Activated CD4-positive, alpha-beta T cell treated with anti-CD3 and anti-CD28 coated beads, Interleukin-2, amount 10 ng/mL, durations not matched to agents 7 days and 5 days (primary cell): ENCODE measurements at regions not wholly inside any gene's neighbourhood (a gene's known extent, or its start where the extent isn't known, plus 50 kb on each side); places are given as distances from the start of the nearest gene placed in this dataset.
"Not testable (repeated sequence)": the region's sequence is repeated elsewhere in the genome, so short reads cannot be mapped to it uniquely, and the experiment has no call there.

Experiments used
- CTCF ChIA-PET: fragments of 350-600 bp; sonication (Branson Sonifier 250); formaldehyde crosslinking; loops from one replicate; lab custom pipeline; 2021; ENCODE audit warnings: antibody characterized with exemption; lab: Charles Lee
- POLR2A ChIA-PET: fragments of 350-600 bp; sonication (Branson Sonifier 250); formaldehyde crosslinking; loops from one replicate; lab custom pipeline; 2021; ENCODE audit warnings: antibody characterized with exemption; lab: Charles Lee
- DNase-seq: peaks from one replicate; pipeline ENCODE4 v3.0.0-alpha.2; 2020
- H3K27ac Mint-ChIP-seq: one replicate; pipeline ENCODE4 v1.8.0; 2021; ENCODE audit warnings: mild to moderate bottlenecking, moderate library complexity, mixed read lengths
- H3K27me3 Mint-ChIP-seq: one replicate; pipeline ENCODE4 v1.8.0; 2021; ENCODE audit warnings: mixed read lengths
- H3K36me3 Mint-ChIP-seq: one replicate; pipeline ENCODE4 v1.8.0; 2021; ENCODE audit warnings: low read depth, mixed read lengths
- H3K4me1 Mint-ChIP-seq: one replicate; pipeline ENCODE4 v1.8.0; 2021; ENCODE audit warnings: mixed read lengths
- H3K4me3 Mint-ChIP-seq: one replicate; pipeline ENCODE4 v1.8.0; 2021; ENCODE audit warnings: mild to moderate bottlenecking, moderate library complexity, mixed read lengths
- H3K9me3 Mint-ChIP-seq: one replicate; pipeline ENCODE4 v1.8.0; 2021; ENCODE audit warnings: mixed read lengths

DNA sequence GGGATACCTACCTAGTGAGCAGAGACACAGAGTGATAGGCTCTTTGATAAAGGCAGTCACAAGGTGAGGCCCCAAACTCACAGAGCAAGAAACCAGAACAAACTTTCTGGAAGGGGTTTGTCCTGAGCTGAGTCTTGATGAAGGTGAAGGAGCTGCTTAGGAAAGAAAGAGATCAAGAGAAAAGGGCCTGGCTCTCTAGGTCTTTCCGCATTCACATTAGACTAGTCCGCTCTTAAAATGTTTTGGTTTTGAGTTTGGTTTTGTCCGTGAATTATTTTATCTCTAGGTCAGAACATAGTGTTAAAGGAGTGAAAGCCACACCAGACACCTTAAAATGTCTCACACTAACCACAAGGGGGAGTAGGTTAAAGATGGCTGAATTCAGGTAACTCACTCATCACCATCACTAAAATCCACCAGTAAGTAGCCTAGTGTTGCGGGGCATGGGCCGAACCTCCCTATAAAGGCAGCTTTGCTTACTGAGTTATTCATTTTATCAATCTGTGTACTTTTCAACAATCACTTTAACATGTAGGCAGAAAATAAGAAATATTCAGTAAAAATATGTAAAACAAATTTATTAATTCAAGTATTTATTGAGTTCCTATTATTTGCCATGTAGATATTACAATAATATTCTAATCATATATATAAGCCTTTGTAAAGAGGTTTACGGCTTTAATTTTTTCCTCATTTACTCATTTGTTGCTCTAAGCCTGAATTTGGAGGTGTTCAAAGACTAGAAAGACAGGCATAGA lies 121.5 kb upstream of the TSC22D2 start:
- no peaks in the 10 kb centered on the region for H3K9me3 Mint-ChIP-seq
- peak; percentile 9 for DNase-seq

DNA sequence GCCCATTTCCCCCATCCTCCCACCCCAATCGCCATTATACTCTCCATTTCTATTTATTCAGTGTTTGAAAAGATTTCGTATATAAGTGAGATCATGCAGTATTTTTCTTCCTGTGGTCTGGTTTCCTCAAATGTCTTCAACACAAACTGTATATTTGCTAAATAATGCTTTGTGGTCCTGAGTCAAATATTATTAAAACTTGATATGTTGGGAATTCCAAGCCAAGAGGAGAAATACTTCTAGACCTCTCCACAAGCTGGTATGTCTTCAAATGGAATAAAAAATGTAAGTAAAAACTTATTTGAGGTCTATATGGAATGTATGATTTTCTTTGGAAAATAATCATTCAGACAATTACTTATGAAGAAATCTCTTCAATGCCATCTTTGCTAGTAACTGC lies 122.5 kb upstream of the TSC22D2 start:
- H3K4me3 Mint-ChIP-seq: no peak overlapping the region
- DNase-seq: no peak
- peaks cover 51% of the 10 kb centered on the region for H3K27me3 Mint-ChIP-seq
- CTCF ChIA-PET: no interaction called here
- H3K36me3 Mint-ChIP-seq: no peaks in the 10 kb centered on the region
- no peaks in the 10 kb centered on the region for H3K4me1 Mint-ChIP-seq
- H3K9me3 Mint-ChIP-seq: no peaks in the 10 kb centered on the region
- POLR2A ChIA-PET: no interaction called here
- no peak overlapping the region for H3K27ac Mint-ChIP-seq

More for the DNA sequence above, 121.5 kb upstream of the TSC22D2 start:
- Mint-ChIP-seq H3K4me1 (no peaks in the 10 kb centered on the region), H3K27me3 (peaks cover 51% of the 10 kb centered on the region), H3K4me3 (no peak overlapping the region), H3K27ac (no peak overlapping the region), H3K36me3 (no peaks in the 10 kb centered on the region)
- CTCF ChIA-PET: interaction anchor here (1.0 to 1.3 kb wide), 2 partner anchors 10 to 11 kb away, joined by 3 read pairs; no protein-coding TSS in a partner anchor
- POLR2A ChIA-PET: no interaction called here

DNA sequence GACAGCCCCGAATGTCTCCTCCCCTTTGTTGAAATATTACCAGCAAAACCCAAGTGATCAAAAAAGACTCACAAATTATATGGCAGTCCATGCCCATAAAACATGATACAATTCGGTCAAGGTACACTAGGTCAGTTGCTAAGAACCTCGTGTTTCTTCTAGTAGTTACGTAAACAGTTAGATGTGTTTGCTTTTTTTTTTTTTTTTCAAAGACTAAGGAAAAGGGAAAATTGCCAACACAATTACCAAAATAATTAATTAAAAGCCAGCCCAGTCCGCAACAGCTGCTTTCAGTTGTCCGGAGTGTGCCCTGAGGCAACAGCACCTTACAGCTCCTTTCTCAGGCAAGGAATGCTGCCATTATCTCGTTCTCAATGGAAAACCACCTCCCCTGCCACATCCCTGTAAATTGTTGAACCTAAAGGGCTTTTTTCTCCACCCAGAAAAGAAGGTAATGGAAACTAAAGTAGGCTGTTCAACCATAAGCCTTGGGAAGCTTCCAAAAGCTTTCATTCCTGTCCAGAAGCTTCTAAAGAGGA lies 129.2 kb upstream of the TSC22D2 start:
- H3K9me3 Mint-ChIP-seq: no peaks in the 10 kb centered on the region
- no peak overlapping the region for H3K4me3 Mint-ChIP-seq
- H3K36me3 Mint-ChIP-seq: no peaks in the 10 kb centered on the region
- POLR2A ChIA-PET: no interaction called here
- no peak overlapping the region for H3K27ac Mint-ChIP-seq
- DNase-seq: no peak
- H3K4me1 Mint-ChIP-seq: no peaks in the 10 kb centered on the region
- CTCF ChIA-PET: no interaction called here
- peaks cover 35% of the 10 kb centered on the region for H3K27me3 Mint-ChIP-seq

DNA sequence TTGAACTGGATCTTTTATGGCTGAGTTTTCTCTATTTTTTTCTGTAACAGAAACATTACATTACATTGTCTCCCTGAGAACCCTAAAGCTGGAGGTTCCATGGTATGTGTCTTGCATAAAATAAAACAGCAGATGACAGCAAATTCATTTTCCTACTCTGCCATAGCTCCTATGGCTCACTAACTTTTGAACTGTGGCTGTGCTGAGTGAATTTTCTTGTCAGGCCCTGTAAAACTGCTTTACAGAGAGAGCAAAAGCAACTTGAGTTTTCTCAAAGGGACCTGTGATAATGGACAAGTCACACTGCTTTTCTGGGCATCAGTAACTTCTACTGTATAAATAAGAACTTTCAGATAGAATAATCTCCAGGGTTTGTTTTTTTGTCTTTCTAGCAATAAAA lies 129.9 kb upstream of the TSC22D2 start:
- POLR2A ChIA-PET: no interaction called here
- Mint-ChIP-seq H3K36me3 (no peaks in the 10 kb centered on the region), H3K4me3 (no peak overlapping the region), H3K4me1 (no peaks in the 10 kb centered on the region), H3K27me3 (peaks cover 30% of the 10 kb centered on the region), H3K27ac (no peak overlapping the region), H3K9me3 (no peaks in the 10 kb centered on the region)
- CTCF ChIA-PET: no interaction called here
- DNase-seq: no peak

DNA sequence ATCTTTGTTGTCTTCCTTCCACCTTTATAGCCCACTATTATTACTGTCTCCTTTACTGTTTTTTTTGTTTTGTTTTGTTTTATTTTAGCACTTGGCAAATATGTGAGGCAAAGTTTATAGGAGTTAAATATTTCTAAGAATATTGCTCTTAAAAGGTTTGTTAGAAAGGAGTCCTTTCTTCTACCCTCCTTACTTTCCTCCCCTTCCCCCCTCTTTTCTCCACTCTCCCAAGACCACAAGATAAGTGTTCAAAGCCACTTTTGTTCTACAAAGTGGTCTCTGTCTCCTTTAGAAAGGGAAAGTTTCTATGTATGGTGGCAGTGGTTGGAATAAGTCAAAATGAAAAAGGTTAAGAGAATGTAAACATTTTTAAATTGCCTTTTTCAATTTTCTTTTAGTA lies 130.7 kb upstream of the TSC22D2 start:
- no peaks in the 10 kb centered on the region for H3K9me3 Mint-ChIP-seq
- CTCF ChIA-PET: no interaction called here
- no peak overlapping the region for H3K27ac Mint-ChIP-seq
- no peak overlapping the region for H3K4me3 Mint-ChIP-seq
- H3K4me1 Mint-ChIP-seq: no peaks in the 10 kb centered on the region
- no peaks in the 10 kb centered on the region for H3K36me3 Mint-ChIP-seq
- POLR2A ChIA-PET: no interaction called here
- DNase-seq: no peak
- H3K27me3 Mint-ChIP-seq: peaks cover 23% of the 10 kb centered on the region

DNA sequence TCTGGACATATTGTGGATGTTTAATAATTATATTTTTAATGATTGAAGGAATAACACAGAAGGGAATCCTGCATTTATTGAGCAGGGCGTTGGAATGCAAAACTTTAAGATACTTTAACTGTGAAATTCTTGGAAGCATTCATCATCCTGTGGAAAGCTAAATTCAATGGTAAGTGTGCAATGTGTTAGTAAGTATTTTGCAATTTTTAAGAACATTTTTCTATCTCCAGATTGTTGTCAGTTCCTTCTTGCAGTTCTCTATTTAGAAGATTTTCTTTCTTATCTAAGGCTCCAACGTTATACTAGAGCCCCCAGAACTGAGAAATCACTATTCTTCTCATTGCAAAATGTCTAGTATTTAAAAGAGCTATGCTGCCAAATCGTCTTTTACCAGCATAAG lies 132.2 kb upstream of the TSC22D2 start:
- no peaks in the 10 kb centered on the region for H3K9me3 Mint-ChIP-seq
- ChIA-PET POLR2A (no interaction called here), CTCF (interaction anchor here (1.3 kb wide), 1 partner anchor 11 kb away, joined by 3 read pairs; no protein-coding TSS in a partner anchor)
- no peaks in the 10 kb centered on the region for H3K36me3 Mint-ChIP-seq
- no peak overlapping the region for H3K4me3 Mint-ChIP-seq
- no peak for DNase-seq
- no peak overlapping the region for H3K27ac Mint-ChIP-seq
- H3K4me1 Mint-ChIP-seq: no peaks in the 10 kb centered on the region
- H3K27me3 Mint-ChIP-seq: peaks cover 16% of the 10 kb centered on the region

DNA sequence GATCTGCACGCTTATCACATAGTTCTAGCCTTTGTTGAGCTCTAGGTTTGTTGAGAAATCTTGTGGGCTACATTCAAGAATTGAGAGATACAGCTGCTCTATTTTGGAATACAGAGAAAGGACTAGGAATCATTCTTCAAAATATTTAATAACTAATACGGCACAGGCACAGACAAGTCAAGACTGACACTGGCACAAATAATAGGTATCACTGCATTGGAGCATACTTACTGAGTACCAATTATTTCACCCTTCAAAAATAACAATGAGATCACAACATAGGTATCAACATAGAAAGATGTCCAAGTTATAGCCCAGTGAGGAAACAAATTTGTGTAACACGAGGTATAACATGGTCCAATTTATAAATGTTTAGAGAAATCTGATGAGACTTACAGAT lies 133.7 kb upstream of the TSC22D2 start:
- POLR2A ChIA-PET: no interaction called here
- no peaks in the 10 kb centered on the region for H3K36me3 Mint-ChIP-seq

DNA sequence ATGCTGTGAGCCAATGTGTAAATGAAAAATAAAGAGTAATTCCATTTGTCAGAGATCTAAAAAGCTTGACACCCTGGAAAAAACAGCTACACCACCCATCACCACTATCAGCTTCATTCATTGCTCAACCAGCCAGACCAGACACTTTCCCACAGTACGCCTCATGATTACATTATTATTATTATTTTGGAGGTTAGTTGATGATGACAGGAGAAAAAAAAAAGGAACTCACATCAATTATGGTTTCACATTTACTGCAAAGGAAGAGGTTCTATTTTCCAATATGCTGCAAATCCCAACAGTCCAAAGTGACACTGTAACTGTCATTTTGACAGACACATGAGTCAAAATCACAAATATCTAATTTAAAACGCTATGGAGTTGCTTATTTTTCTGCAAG lies 134.7 kb upstream of the TSC22D2 start:
- Mint-ChIP-seq H3K27ac (no peak overlapping the region), H3K9me3 (no peaks in the 10 kb centered on the region), H3K4me3 (no peak overlapping the region), H3K36me3 (no peaks in the 10 kb centered on the region), H3K27me3 (peaks cover 15% of the 10 kb centered on the region), H3K4me1 (no peaks in the 10 kb centered on the region)
- CTCF ChIA-PET: no interaction called here
- no peak for DNase-seq
- POLR2A ChIA-PET: no interaction called here

More for the DNA sequence above, 133.7 kb upstream of the TSC22D2 start:
- CTCF ChIA-PET: no interaction called here
- DNase-seq: no peak
- H3K27ac Mint-ChIP-seq: no peak overlapping the region
- H3K27me3 Mint-ChIP-seq: peaks cover 15% of the 10 kb centered on the region
- no peaks in the 10 kb centered on the region for H3K4me1 Mint-ChIP-seq
- no peaks in the 10 kb centered on the region for H3K9me3 Mint-ChIP-seq
- H3K4me3 Mint-ChIP-seq: no peak overlapping the region

DNA sequence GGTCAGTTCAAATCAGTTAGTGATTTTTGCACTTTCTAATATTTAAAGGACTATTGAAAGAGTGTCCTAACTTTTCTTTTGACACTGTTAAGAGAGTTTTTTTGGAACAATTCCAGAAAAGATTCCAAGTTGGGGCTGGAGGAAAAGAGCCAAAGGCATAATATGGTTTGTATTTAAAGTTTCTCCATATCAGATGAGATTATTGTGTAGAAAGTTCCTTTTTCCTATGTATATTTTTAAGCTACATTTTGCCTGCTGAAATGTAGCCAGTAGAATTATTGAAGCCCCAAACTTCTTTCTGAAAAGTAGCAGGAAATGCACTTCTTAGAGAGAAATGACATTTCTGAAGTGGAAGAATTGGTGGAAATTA lies 136.5 kb upstream of the TSC22D2 start:
- CTCF ChIA-PET: no interaction called here
- no peaks in the 10 kb centered on the region for H3K4me1 Mint-ChIP-seq
- no peak overlapping the region for H3K4me3 Mint-ChIP-seq
- DNase-seq: no peak
- no peaks in the 10 kb centered on the region for H3K9me3 Mint-ChIP-seq
- H3K27ac Mint-ChIP-seq: no peak overlapping the region
- POLR2A ChIA-PET: no interaction called here
- H3K36me3 Mint-ChIP-seq: no peaks in the 10 kb centered on the region
- peaks cover 9% of the 10 kb centered on the region for H3K27me3 Mint-ChIP-seq

DNA sequence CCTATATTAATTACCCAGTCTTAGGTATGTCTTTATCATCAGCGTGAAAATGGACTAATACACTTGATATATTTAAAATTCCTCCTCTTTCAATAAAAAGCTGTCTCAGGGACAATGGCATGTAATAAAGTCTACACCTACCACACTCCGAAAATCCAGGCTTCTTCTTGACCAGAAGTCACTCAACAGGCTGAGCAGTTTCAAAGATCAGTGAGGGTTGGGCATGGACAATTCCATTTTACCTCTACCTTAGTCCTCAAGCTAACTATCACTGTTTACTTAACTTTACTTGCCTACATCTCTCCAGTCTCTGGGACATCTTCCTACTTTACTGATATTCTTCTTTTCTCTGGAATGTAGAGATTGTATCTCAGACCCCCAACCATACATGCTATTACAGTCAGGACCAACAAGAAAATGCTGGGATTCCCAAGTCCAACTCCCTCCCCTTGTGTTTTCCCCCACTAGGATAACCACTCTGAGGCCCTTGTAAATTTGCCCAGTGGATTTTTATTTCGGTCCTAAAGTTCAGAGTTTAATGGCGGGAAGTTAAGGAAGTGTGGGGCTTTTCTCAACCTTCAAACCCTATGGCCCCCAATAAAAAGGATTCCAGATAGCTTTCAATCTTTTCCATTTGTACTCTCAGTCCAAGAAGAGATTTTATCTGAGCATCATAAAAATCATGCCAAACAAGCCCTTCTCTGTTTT lies 137.1 kb upstream of the TSC22D2 start:
- ChIA-PET CTCF (no interaction called here), POLR2A (no interaction called here)
- H3K4me3 Mint-ChIP-seq: no peak overlapping the region
- no peaks in the 10 kb centered on the region for H3K36me3 Mint-ChIP-seq
- no peak overlapping the region for H3K27ac Mint-ChIP-seq
- H3K9me3 Mint-ChIP-seq: no peaks in the 10 kb centered on the region
- H3K27me3 Mint-ChIP-seq: peaks cover 9% of the 10 kb centered on the region
- H3K4me1 Mint-ChIP-seq: no peaks in the 10 kb centered on the region
- DNase-seq: no peak

DNA sequence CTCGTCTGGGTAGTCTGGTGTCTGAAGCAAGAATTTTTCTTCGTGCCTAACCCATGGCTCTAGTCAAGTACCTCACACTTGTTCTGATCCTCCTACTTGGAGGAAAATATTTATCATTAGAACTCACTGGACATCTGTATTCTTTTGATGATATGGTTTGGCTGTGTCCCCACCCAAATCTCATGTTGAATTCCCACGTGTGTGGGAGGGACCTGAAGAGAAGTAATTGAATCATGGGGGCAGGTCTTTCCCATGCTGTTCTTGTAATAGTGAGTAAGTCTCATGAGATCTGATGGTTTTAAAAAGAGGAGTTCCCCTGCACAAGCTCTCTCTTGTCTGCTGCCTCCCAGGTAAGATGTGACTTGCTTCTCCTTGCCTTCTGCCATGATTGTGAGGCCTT lies 137.7 kb upstream of the TSC22D2 start:
- CTCF ChIA-PET: interaction anchor here (0.5 kb wide), 1 partner anchor 779 kb away, joined by 4 read pairs; no protein-coding TSS in a partner anchor
- H3K27ac Mint-ChIP-seq, H3K36me3 Mint-ChIP-seq, H3K4me1 Mint-ChIP-seq, H3K9me3 Mint-ChIP-seq, H3K27me3 Mint-ChIP-seq, DNase-seq, POLR2A ChIA-PET, H3K4me3 Mint-ChIP-seq: not testable (repeated sequence)

DNA sequence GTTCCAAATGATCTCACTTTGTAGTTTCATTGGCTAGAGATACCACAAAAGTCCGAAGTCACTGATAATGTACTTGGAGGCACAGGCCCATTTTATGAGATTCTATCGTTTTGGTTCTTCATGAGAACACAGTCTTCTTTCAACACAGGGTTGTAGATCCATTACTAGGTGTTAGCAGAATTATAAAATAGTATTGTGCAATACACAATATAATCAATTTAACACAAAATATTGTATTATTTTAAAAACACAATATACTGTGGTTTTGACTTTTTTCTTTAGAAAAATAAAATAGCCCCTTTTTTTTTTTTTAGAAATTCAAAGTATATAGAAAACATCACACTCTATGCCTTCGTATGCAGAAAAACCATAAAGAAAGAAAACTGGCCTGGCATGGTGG lies 138.6 kb upstream of the TSC22D2 start:
- H3K27me3 Mint-ChIP-seq: peaks cover 7% of the 10 kb centered on the region
- CTCF ChIA-PET: no interaction called here
- no peak overlapping the region for H3K27ac Mint-ChIP-seq
- no peaks in the 10 kb centered on the region for H3K9me3 Mint-ChIP-seq
- no peak for DNase-seq
- no peak overlapping the region for H3K4me3 Mint-ChIP-seq
- no peaks in the 10 kb centered on the region for H3K4me1 Mint-ChIP-seq
- no peaks in the 10 kb centered on the region for H3K36me3 Mint-ChIP-seq
- POLR2A ChIA-PET: no interaction called here
